GM13976 (cell line): ENCODE measurements at regions not wholly inside any gene's neighbourhood (a gene's known extent, or its start where the extent isn't known, plus 50 kb on each side); places are given as distances from the start of the nearest gene placed in this dataset.

Source experiments
- DNase-seq: peaks from one replicate; pipeline ENCODE4 v3.0.0; 2012; ENCODE audit warnings: low spot score
- in situ Hi-C: fragments of 300-500 bp; cut with MboI; formaldehyde crosslinking; loops from one replicate; pipeline ENCODE4 v1.12.0; 2022; ENCODE audit warnings: low sequenced_read_pairs, mixed read lengths, inconsistent platforms; ENCODE audit not compliant: unreplicated experiment
- TF ChIP-seq, protein P1 (sequence below): IDR thresholded peaks from 2 replicates; pipeline ENCODE4 v1.5.1; 2012; ENCODE audit warnings: borderline replicate concordance, mild to moderate bottlenecking; ENCODE audit not compliant: insufficient read depth; ENCODE audit errors: extremely low read depth, missing control alignments, control extremely low read depth

DNA sequence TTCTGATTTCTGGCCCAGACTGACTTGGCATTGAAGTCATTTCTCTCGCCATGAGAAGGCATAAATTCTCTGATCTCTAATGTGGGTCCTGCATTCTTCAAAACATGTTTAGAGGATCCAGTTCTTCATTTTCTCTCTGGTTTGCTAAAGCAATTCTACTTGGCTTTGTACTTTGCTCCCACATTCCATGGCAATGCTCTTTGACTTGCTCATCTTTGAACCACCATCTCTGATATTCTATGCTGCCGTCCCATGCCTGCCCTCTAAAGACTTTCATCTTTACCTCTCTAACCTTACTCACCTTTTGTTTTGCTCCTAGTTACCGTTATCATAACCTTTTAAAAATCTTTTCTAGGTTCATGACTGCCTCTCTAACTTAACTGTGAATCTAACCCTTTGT, 366.9 kb downstream of the KIF4B start:
- TF ChIP-seq, protein P1, sequence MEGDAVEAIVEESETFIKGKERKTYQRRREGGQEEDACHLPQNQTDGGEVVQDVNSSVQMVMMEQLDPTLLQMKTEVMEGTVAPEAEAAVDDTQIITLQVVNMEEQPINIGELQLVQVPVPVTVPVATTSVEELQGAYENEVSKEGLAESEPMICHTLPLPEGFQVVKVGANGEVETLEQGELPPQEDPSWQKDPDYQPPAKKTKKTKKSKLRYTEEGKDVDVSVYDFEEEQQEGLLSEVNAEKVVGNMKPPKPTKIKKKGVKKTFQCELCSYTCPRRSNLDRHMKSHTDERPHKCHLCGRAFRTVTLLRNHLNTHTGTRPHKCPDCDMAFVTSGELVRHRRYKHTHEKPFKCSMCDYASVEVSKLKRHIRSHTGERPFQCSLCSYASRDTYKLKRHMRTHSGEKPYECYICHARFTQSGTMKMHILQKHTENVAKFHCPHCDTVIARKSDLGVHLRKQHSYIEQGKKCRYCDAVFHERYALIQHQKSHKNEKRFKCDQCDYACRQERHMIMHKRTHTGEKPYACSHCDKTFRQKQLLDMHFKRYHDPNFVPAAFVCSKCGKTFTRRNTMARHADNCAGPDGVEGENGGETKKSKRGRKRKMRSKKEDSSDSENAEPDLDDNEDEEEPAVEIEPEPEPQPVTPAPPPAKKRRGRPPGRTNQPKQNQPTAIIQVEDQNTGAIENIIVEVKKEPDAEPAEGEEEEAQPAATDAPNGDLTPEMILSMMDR: no peak
- in situ Hi-C loops: no loop called here

DNA sequence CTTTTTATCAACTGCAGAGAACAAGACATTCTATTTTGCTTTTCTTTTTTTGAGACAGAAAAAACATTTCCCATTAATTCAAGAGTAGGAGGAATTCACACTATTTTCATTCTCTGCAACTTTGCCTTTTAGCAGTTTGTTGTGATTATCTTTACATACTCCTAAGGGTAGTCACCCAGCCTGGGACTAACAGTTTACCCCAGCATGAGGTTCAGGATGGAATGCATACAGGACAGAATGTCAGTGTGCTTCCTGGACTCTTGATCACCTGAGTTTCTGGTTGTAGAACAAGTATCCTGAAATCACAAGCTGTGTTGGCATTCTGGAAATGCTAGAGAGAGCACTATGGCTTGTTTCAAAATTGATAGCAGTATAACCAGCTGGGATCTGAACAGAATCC, 368.1 kb downstream of the KIF4B start:
- in situ Hi-C loops: no loop called here
- TF ChIP-seq, protein P1: no peak
- DNase-seq: no peak

More for the DNA sequence above, 366.9 kb downstream of the KIF4B start:
- no peak for DNase-seq

DNA sequence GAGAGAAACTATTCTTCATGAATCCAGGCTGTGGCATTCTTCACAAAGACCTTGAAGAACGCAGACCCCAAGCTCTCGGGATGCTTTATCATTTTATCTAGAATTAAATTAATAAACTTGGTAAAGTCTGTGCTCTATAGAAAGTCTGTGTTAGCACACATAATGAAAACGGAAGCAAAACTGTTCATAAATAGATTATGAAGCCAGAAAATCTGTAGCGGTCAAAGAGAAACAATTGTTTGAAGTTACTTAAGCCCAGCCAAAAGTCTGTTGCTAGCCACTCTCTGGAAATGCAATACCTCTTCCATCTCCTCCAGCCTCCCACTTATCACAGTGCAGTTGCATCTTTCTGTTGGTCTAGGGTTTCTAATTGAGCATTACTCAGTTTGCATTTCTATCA, 375.9 kb downstream of the KIF4B start:
- TF ChIP-seq, protein P1: no peak
- DNase-seq: no peak
- in situ Hi-C loops: no loop called here

DNA sequence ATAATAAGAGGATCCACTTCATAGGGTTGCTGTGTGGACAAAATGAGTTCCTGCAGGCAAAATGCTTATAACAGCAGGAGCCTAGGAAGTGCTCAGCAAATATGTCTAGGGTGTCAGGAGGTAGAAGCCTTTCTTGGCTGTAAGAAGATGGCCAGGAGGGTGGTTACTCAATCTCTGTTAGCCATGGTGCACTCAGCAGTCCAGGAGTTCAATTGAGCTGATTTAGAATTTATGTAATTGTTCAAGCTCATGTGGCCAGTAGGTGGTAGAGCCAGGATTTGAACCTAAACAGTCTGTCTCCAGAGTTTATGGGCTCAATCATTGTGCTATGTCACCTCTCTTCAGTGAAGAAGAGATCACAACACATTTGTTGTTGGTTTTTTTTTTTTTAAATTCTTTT, 381.2 kb downstream of the KIF4B start:
- no peak for DNase-seq
- TF ChIP-seq, protein P1: no peak
- in situ Hi-C loops: no loop called here

DNA sequence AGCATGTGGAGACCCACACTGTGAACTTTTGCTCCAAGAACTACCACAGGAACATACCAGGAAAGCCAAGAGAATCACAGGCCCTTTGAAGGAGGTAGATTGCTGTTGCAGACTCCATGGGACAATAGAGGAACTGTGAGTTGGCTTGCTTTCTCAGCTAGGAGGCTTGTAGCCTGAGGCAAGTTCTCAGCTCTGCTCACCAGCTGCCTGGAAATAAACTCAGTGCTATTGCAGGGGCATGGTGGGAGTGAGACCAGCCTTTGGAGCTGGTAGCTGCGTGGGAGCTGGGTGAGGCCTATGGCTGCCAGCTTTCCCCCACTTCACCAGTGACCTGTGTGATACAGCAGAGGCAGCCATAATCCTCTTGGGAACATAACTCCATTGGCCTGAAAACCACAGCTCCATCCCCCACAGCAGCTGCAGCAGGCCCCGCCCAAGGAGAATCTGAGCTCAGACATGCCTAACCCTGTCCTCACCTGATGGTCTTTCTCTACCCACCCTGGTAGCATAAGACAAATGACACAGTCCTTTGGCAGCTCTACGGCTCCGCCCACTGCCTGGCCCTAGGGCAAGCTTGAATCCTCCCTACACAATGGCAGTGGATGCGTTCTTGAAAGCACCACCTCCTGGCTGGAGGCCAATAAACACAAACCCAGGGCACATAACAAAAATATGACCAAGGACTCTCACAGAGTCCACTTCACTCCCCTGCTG, 389.5 kb downstream of the KIF4B start:
- in situ Hi-C loops: no loop called here
- no peak for DNase-seq
- TF ChIP-seq, protein P1: no peak

DNA sequence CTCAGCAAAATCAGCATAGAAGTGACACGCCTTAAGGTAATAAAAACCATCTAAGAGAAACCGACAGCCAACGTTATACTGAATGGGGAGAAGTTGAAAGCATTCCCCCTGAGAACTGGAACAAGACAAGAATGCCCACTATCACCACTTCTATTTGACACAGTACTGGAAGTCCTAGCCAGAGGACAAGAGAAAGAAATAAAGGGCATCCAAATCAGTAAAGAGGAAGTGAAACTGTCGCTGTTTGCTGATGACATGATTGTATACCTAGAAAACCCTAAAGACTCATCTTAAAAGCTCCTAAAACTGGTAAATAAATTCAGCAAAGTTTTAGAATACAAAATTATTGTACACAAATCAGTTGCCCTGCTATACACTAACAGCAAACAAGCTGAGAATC, 393.3 kb downstream of the KIF4B start:
- in situ Hi-C loops: no loop called here
- TF ChIP-seq, protein P1: no peak
- DNase-seq: no peak
